Spleen (tissue), 7 donors: ENCODE measurements at regions not wholly inside any gene's neighbourhood (a gene's known extent, or its start where the extent isn't known, plus 50 kb on each side); places are given as distances from the start of the nearest gene placed in this dataset.

Experiments used
- POLR2A ChIP-seq, 3 donors: fragments of 450-650 bp; IDR thresholded peaks; one replicate each; pipeline ENCODE4 v1.5.1; 2017; ENCODE audit warnings: antibody characterized with exemption in 3 of 3, mild to moderate bottlenecking in 1 of 3
- POLR2AphosphoS5 ChIP-seq, 3 donors: sonication (generic); formaldehyde crosslinking; IDR thresholded peaks; one replicate each; pipeline ENCODE4 v1.5.1; 2017; ENCODE audit warnings: antibody characterized with exemption in 3 of 3
- TF ChIP-seq, protein P1 (sequence below), 11 experiments: fragments of 200-600 bp in 7 of 11; fragments of 450-650 bp in 4 of 11; sonication (generic) in 4 of 11; IDR thresholded peaks in 8 of 11; conservative IDR thresholded peaks in 3 of 11; 1 replicate in 7 of 11; 2 replicates in 4 of 11; pipeline versions ENCODE4 v1.4.0 to v1.8.0; 2016 to 2021; ENCODE audit warnings: antibody characterized with exemption in 11 of 11, inconsistent platforms in 4 of 11, mild to moderate bottlenecking in 1 of 11
- donor health status: DM: no; HTN: no; CAD: no; lungs with moderate emphysema.
- donor health status: DM: no; HTN: no; CAD: no.
- donor health status: DM: no; HTN: no; CAD: no.

- TF ChIP-seq POLR2A (IDR thresholded peaks at IDR 0.05) (no peak), POLR2AphosphoS5 (IDR thresholded peaks at IDR 0.05) (no peak)
- TF ChIP-seq, protein P1, sequence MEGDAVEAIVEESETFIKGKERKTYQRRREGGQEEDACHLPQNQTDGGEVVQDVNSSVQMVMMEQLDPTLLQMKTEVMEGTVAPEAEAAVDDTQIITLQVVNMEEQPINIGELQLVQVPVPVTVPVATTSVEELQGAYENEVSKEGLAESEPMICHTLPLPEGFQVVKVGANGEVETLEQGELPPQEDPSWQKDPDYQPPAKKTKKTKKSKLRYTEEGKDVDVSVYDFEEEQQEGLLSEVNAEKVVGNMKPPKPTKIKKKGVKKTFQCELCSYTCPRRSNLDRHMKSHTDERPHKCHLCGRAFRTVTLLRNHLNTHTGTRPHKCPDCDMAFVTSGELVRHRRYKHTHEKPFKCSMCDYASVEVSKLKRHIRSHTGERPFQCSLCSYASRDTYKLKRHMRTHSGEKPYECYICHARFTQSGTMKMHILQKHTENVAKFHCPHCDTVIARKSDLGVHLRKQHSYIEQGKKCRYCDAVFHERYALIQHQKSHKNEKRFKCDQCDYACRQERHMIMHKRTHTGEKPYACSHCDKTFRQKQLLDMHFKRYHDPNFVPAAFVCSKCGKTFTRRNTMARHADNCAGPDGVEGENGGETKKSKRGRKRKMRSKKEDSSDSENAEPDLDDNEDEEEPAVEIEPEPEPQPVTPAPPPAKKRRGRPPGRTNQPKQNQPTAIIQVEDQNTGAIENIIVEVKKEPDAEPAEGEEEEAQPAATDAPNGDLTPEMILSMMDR (IDR thresholded peaks at IDR 0.05 in 8 of 11, conservative IDR thresholded peaks at IDR 0.05 in 3 of 11): no peak
These were observed 55.1 kb upstream of the KDM4C start for GRCh38 chr9:6702707-6703106.
